GM12878 (cell line): ENCODE measurements at regions not wholly inside any gene's neighbourhood (a gene's known extent, or its start where the extent isn't known, plus 50 kb on each side); places are given as distances from the start of the nearest gene placed in this dataset.

Experiments used
- EP300 ChIP-seq, 2 experiments: fragments of 150-350 bp in 1 of 2; IDR thresholded peaks; 2 replicates each; pipeline ENCODE4 v1.6.1; 2011 to 2012; ENCODE audit warnings: low read depth in 2 of 2, low read length in 2 of 2, borderline replicate concordance in 1 of 2, improper control_type of control experiment in 1 of 2, inconsistent platforms in 1 of 2; ENCODE audit not compliant: control insufficient read depth in 1 of 2
- FOXK2 ChIP-seq: fragments of 450-650 bp; IDR thresholded peaks from 2 replicates; pipeline ENCODE4 v1.6.1; 2017; ENCODE audit warnings: mild to moderate bottlenecking, moderate library complexity
- MXI1 ChIP-seq: fragments of 150-350 bp; IDR thresholded peaks from 2 replicates; pipeline ENCODE4 v1.6.1; 2011; ENCODE audit warnings: low read depth, mild to moderate bottlenecking, inconsistent platforms, low read length, improper control_type of control experiment
- SP1 ChIP-seq: IDR thresholded peaks from one replicate; pipeline ENCODE4 v1.6.1; 2011; ENCODE audit warnings: low read depth, low read length
- TF ChIP-seq, protein P1 (sequence below), 3 experiments: IDR thresholded peaks in 2 of 3; conservative IDR thresholded peaks in 1 of 3; 2 replicates each; pipeline ENCODE4 v1.5.1; 2011; ENCODE audit warnings: low read depth in 3 of 3, low read length in 3 of 3, mild to moderate bottlenecking in 3 of 3, control low read depth in 2 of 3, moderate library complexity in 2 of 3, inconsistent platforms in 1 of 3, mixed read lengths in 1 of 3; ENCODE audit not compliant: control insufficient read depth in 2 of 3, insufficient read depth in 1 of 3; ENCODE audit errors: extremely low read depth in 1 of 3

DNA sequence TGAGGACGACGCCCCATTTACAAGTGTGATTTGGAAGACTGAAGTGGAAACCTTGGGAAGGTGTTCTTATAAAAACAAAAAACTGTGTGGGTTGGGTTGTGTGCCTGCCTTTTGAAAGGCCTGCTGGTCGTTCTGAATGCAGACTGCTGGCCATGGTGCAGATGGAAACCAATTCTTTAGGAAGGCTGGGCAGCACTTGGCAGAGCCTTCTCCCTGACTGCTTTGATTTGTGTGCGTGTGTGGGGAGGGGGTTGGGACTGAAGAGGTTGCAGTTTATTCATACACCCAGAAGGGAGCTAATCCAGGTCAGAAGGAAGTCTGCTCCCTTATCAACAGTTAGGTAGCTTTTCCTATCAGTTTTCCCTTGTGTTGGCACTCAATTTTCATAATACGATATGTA is 288.7 kb downstream of the SOX2 start:
- TF ChIP-seq, protein P1, sequence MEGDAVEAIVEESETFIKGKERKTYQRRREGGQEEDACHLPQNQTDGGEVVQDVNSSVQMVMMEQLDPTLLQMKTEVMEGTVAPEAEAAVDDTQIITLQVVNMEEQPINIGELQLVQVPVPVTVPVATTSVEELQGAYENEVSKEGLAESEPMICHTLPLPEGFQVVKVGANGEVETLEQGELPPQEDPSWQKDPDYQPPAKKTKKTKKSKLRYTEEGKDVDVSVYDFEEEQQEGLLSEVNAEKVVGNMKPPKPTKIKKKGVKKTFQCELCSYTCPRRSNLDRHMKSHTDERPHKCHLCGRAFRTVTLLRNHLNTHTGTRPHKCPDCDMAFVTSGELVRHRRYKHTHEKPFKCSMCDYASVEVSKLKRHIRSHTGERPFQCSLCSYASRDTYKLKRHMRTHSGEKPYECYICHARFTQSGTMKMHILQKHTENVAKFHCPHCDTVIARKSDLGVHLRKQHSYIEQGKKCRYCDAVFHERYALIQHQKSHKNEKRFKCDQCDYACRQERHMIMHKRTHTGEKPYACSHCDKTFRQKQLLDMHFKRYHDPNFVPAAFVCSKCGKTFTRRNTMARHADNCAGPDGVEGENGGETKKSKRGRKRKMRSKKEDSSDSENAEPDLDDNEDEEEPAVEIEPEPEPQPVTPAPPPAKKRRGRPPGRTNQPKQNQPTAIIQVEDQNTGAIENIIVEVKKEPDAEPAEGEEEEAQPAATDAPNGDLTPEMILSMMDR (IDR thresholded peaks at IDR 0.05 in 2 of 3, conservative IDR thresholded peaks at IDR 0.05 in 1 of 3; ENCODE audit: control insufficient read depth in 2 of 3, extremely low read depth in 1 of 3, insufficient read depth in 1 of 3, low read depth in 3 of 3, low read length in 3 of 3), result no peak
- TF ChIP-seq SP1, result no peak
- no peak for TF ChIP-seq EP300 (IDR thresholded peaks at IDR 0.05; ENCODE audit: borderline replicate concordance in 1 of 2, control insufficient read depth in 1 of 2, low read depth in 2 of 2, low read length in 2 of 2)
- TF ChIP-seq MXI1, result no peak
- no peak for TF ChIP-seq FOXK2
